Left forelimb (tissue), 1 donor: ENCODE measurements at regions not wholly inside any gene's neighbourhood (a gene's known extent, or its start where the extent isn't known, plus 50 kb on each side); places are given as distances from the start of the nearest gene placed in this dataset.

Experiments
- DNase-seq: peaks from one replicate; pipeline ENCODE4 v3.0.0-alpha.2; 2018; ENCODE audit warnings: low spot score

GRCh38 chr4:176902710-176903323 lies 110.1 kb upstream of the VEGFC start:
- no peak for DNase-seq

- no peak for DNase-seq
These were observed 114.0 kb upstream of the VEGFC start for GRCh38 chr4:176906709-176907108.

DNA sequence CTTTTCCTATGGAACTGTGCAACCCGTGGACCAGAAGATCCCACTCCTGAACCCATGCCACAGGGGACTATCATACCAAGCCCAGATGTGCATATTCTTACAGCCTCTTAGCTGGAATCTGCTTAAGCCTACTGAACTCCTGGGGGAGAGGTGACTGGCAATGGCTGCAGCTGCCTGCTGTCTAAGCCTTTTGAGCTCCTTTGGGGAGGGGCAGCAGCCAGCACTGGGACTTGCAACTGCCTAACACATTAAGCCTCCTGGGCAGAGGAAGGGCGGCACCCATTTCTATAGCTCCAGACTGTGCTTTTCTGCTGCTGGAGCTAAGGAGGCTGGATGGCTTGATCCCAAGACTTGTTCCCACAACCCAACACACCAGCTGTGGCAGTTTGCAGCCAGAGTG lies 117.9 kb upstream of the VEGFC start:
- DNase-seq, result no peak

DNA sequence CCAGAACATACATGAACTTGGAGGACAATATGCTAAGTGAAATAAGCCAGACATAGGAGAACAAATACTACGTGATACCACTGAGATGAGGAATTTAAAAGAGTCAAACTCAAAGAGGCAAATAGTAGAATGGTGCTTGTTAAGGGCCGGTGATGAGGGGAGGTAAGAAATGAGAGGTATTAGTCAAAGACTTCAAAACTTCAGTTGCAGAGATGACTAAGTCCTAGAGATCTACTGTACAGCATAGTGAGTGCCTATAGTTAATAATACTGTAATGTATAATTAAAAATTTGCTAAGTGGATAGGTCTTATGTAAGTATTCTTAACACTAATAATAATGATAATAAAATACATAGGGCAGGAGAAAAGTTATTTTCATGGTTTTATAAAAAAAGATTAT lies 126.9 kb upstream of the VEGFC start:
- DNase-seq, result no peak

GRCh38 chr4:176920694-176921093 lies 128.0 kb upstream of the VEGFC start:
- no peak for DNase-seq

DNA sequence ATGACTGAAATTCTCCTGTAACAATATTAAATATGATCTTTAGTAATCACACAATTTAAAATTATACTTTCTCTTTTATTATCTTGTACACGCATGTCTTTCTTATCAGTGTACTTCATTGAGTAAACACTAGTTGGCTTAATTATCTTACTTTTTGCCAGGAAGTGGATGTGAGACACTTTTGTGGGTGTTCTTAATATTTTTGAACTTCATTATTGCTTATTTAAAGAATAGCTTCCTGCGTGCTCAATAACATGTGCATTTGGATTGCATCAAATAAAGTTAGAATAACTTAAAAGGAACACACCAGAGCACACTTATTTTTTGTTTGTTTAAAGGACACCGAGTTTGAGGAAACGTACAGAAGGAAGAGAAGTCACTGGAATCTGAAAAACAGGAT lies 128.5 kb upstream of the VEGFC start:
- DNase-seq, result no peak

- DNase-seq, result no peak
These were observed 131.5 kb upstream of the VEGFC start for GRCh38 chr4:176924238-176924637.

DNA sequence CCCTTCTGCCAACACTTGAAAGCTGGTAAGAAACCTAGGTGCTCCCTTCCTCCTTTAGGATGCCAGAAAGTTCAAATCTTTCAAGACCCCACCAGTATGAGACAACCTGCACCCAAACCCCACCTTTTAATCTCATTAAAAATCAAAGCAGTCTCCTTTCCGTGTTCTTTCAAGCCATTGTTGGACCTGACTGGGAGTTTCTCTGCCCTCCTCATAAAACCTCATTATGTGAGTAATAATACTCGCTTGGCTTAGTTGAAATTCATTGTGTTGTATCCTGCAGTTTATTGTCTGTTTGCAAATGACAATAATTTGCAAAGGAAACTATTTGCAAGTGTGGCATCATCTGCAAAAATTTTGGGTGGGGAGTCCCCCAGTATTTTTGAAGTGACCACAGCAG lies 133.2 kb upstream of the VEGFC start:
- DNase-seq, result no peak

GRCh38 chr4:176927117-176927516 lies 134.4 kb upstream of the VEGFC start:
- DNase-seq, result no peak

- no peak for DNase-seq
These were observed 134.9 kb upstream of the VEGFC start for GRCh38 chr4:176927664-176928063.

GRCh38 chr4:176939445-176939844 lies 146.7 kb upstream of the VEGFC start:
- DNase-seq, result no peak

- no peak for DNase-seq
These were observed 152.6 kb upstream of the VEGFC start for GRCh38 chr4:176945334-176945733.

GRCh38 chr4:176949029-176949428 lies 156.3 kb upstream of the VEGFC start:
- no peak for DNase-seq

DNA sequence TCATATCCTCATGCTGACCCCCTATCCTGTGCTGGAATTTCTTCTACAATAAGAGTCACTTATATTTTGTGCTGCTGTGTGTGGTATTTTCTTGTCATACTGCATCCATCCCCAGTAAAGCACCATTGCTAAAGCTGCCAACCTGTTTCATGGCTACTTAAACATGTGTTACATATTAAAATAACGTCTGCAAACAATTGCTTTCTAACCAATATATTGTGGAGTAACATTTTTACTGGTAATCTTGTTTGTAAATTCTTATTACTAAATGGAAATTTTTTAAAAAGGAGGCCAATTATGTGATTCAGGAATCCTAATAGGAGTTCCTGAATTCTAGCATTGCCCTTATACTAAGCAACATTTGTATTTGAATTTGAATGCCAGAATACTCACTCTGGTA lies 160.3 kb upstream of the VEGFC start:
- DNase-seq, result no peak

GRCh38 chr4:176957353-176958118 lies 164.8 kb upstream of the VEGFC start:
- DNase-seq, result no peak

GRCh38 chr4:176959980-176960379 lies 167.3 kb upstream of the VEGFC start:
- no peak for DNase-seq

DNA sequence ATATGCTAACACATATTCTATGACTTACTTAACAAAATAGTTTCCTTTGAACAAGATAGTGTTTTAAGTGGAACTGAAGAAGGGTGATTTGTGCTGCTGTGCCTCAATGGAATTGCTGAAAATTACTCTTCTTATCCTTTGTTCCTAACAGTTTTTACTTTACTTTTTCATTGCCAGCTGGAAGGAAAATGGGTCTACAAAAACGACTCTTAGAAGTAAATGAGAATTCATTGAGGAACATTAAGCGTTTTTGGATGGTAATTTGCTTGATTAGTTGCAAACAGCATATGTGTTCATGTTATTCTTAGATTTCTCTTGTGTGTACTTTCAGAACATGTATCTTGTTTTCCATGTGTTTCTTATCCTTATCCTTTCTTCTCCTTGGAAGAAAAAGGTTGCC lies 170.4 kb upstream of the VEGFC start:
- DNase-seq, result no peak

DNA sequence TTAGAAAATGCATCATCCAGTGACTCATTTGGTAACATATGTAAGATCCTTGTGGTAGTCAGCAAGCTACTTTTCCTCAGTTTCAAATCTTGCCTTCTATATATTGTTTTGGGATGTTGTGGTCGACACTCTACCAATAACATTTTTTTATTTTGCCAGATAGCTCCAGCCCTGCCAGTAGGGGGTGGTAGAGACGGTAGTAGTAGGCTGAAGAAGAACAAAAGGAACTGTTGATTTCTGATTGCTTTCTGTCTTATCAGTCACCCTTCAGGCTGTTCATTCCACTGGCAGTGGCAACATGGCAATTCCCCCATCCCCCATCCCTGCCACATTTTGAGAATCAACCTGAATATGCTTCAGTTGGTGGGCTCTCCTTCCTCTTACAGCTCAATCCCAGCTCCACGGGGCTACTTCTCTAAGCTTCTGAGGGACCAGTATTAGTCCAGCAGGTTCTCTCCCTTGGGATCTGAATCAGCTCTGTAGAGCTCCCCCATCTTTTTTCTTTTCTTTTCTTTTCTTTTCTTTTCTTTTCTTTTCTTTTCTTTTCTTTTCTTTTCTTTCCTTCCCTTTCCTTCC lies 171.5 kb upstream of the VEGFC start:
- DNase-seq, result no peak

GRCh38 chr4:176967586-176967985 lies 174.9 kb upstream of the VEGFC start:
- DNase-seq, result no peak

DNA sequence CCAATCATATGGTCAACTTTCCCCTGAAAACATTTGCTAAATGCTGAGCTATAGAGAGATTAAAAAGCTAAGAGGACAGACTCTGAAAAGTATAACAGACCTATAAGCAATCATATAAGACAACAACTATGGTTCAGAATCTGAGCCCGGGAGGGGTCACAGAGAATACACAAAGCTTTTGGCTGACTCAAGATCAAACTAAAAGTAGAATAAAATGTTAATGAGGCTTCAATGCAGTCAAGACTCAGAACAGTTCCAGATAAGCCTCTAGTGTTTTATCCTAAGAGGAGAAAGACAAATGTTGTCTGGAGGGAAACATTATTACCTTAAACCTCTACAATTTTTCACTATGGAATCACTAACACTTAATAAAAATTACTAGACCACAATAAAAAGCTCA lies 175.4 kb upstream of the VEGFC start:
- no peak for DNase-seq

- no peak for DNase-seq
These were observed 176.3 kb upstream of the VEGFC start for GRCh38 chr4:176969011-176969410.

- no peak for DNase-seq
These were observed 178.1 kb upstream of the VEGFC start for GRCh38 chr4:176970853-176971252.

DNA sequence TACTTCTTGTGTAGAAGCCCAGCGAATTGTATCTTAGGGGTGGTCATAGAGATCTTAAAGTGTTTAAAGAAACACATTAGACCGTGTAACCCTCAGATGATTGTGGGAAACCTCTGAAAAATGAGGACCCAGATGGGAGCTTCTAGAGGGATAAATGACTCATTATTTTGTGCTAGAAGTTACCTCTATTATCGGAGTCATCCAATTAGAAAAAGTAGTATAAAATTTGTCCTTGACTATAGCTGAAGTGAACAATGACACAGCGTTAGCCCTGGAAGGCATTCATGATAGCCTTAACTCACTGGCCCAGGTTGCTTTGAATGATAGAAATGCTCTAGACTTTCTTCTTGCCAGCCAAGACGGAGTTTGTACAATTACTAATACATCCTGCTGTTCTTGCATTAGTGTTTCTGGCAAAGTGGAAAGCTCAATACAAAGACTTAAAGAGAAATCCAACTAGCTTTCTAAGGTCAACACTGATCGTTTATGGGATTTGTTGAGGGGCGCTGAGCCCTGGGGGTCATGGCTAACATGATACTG lies 178.9 kb upstream of the VEGFC start:
- no peak for DNase-seq
